NCI-H2196 (cell line): ENCODE measurements at regions not wholly inside any gene's neighbourhood (a gene's known extent, or its start where the extent isn't known, plus 50 kb on each side); places are given as distances from the start of the nearest gene placed in this dataset.
"Not testable (repeated sequence)": the region's sequence is repeated elsewhere in the genome, so short reads cannot be mapped to it uniquely, and the experiment has no call there.

Experiments
- DNase-seq: peaks from one replicate; lab custom pipeline; 2025; ENCODE audit not compliant: unreplicated experiment; lab: John Stamatoyannopoulos, UW

GRCh38 chr14:76698631-76699030 is 62.6 kb upstream of the VASH1 start:
- no peak for DNase-seq

GRCh38 chr14:76699209-76699938 is 61.9 kb upstream of the VASH1 start:
- DNase-seq = no peak

- DNase-seq = no peak
These were observed 61.2 kb upstream of the VASH1 start for GRCh38 chr14:76699939-76700590.

- no peak for DNase-seq
These were observed 59.8 kb upstream of the VASH1 start for GRCh38 chr14:76701436-76701835.

- DNase-seq = no peak
These were observed 59.3 kb upstream of the VASH1 start for GRCh38 chr14:76701981-76702380.

GRCh38 chr14:76705214-76705613 is 56.1 kb upstream of the VASH1 start:
- DNase-seq = no peak

GRCh38 chr14:76706207-76706606 is 55.1 kb upstream of the VASH1 start:
- DNase-seq = not testable (repeated sequence)

GRCh38 chr14:76706811-76707210 is 54.5 kb upstream of the VASH1 start:
- DNase-seq = no peak

- DNase-seq = no peak
These were observed 53.2 kb upstream of the VASH1 start for GRCh38 chr14:76708028-76708427.

GRCh38 chr14:76708771-76709170 is 52.5 kb upstream of the VASH1 start:
- DNase-seq = no peak

GRCh38 chr14:76710056-76711010 is 50.9 kb upstream of the VASH1 start:
- DNase-seq = peak; percentile 74
